CD4-positive, alpha-beta T cell treated with Interleukin-10 for 1 hour (primary cell): ENCODE measurements at regions not wholly inside any gene's neighbourhood (a gene's known extent, or its start where the extent isn't known, plus 50 kb on each side); places are given as distances from the start of the nearest gene placed in this dataset.

Experiments
- DNase-seq: peaks from one replicate; pipeline ENCODE4 v3.0.0-alpha.2; 2020

DNA sequence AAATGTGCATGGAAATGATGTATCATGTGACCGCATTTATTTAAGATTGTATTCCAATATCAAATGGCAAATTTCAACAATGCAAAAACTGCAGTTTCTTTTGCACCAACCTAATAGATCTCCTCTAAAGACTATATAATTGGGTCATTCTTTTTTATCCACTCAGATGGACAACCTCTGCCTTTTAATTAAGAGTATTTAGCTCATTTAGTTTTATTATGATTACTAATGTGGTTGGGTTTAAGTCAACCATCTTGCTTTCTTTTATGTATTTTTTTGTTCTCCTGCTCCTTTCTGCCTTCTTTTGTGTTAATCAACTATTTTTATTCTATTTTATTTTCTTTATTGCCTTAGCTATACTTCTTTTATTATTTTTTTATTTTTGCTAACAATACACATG, 468.5 kb upstream of the MKI67 start:
- no peak for DNase-seq

DNA sequence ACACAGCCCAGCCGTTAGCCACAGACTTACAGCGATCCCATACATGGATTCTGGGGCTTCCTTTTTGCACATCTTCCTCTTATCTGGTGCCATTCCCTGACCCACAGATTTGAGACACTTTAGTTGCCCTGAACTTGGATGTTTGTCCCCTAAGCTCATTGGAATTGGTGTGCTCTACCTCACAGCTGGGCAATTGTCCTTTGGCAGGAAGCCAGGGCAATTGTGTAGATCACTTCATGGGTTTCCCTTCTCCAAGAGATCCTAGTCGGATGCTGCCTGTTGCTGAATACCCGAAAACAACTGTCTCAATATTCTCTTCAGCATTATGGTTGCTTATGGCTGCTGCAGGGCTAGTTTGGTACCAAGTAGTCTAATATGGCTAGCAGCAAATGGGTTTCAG, 470.7 kb upstream of the MKI67 start:
- no peak for DNase-seq

GRCh38 chr10:128599030-128599429, 472.8 kb upstream of the MKI67 start:
- no peak for DNase-seq

- DNase-seq: no peak
Measured at GRCh38 chr10:128599538-128599937, 473.3 kb upstream of the MKI67 start.

DNA sequence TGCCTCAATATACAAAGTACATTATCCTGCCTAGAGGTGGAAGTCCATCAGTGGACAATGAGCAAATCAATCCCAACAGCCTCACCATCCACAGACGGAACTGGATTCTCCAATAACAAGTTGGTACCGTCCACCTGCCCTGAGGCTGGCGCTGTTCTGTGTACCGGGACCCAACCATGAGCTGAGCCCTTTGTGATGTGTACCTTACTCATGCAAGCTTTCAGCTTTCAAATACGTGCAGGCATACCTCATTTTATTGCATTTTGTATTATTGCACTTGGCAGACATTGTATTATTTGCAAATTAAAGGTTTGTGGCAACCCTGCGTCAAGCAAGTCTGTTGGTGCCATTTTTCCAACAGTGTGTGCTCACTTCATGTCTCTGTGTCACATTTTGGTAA, 476.0 kb upstream of the MKI67 start:
- no peak for DNase-seq

DNA sequence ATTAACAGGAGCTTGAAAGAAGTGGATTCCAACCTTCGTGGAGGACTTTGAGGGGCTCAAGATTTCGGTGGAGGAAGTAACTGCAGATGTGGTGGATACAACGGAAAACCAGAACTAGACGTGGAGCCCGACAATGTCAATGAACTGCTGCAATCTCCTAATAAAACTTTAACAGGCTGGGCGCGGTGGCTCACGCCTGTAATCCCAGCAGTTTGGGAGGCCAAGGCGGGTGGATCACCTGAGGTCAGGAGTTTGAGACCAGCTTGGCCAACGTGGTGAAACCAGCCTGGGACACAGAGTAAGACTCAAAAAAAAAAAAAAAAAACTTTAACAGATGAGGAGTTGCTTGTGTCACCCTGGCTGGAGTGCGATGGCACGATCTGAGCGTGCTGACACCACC, 477.8 kb upstream of the MKI67 start:
- DNase-seq: no peak

- DNase-seq: no peak
Measured at GRCh38 chr10:128605180-128605579, 479.0 kb upstream of the MKI67 start.

DNA sequence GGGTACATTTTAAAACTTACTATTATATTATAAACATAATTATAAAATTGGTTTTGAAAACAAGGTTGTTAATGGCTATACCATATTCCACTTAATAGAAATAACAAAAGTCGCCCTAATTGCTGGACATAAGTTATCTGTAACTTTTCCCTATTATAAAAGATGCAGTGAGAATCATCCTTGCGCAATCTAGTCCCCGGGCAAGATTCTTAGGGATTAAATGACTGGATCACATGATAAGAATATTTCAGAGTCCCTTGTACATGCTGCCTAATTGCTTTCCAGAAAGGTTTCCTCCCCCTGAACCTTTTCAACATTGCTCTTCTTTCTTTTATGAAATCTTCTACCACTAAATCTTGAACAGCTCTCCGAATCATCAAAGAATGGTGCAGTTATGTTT, 479.8 kb upstream of the MKI67 start:
- DNase-seq: no peak

- no peak for DNase-seq
Measured at GRCh38 chr10:128608791-128609190, 482.6 kb upstream of the MKI67 start.

- DNase-seq: no peak
Measured at GRCh38 chr10:128609460-128609859, 483.2 kb upstream of the MKI67 start.

DNA sequence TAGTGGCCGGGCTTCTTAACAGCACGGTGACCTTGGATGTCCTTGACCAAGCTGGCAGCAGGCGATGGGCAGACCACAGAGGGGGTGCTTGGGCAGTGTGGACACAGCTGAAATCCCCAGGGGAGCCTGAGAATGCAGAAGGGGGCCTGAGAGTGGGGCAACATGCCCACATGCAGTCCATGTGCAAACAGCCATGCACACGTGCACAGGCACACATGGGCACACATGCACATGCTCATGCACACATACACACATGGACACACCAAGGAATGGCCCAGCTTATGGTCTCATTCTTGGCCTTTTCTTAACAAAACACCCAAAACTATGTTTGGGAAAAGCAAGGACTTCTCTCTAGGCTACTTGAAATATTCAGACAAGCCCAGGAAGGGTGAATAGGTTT, 483.9 kb upstream of the MKI67 start:
- no peak for DNase-seq

DNA sequence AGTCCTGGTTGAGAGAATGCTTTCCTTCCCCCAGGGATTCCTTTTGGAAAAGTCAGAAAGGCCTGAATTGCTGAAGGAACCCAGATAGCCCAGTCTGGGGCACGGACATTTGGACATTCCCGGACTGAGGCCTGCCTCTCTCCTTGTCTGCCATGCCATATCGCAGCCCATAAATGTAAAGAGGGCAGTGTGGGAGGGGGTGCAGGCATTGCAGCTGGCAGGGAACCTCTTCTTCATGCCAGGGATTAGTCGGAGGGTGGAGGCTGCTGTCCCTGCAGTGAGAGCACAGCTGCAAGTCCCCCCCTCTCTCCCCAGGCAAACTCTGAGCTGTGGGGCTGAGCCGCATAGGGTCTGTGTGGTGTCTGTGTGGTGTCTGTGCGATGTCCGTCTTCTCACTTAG, 486.0 kb upstream of the MKI67 start:
- no peak for DNase-seq

- no peak for DNase-seq
Measured at GRCh38 chr10:128612631-128613030, 486.4 kb upstream of the MKI67 start.

- no peak for DNase-seq
Measured at GRCh38 chr10:128614016-128614605, 487.9 kb upstream of the MKI67 start.

DNA sequence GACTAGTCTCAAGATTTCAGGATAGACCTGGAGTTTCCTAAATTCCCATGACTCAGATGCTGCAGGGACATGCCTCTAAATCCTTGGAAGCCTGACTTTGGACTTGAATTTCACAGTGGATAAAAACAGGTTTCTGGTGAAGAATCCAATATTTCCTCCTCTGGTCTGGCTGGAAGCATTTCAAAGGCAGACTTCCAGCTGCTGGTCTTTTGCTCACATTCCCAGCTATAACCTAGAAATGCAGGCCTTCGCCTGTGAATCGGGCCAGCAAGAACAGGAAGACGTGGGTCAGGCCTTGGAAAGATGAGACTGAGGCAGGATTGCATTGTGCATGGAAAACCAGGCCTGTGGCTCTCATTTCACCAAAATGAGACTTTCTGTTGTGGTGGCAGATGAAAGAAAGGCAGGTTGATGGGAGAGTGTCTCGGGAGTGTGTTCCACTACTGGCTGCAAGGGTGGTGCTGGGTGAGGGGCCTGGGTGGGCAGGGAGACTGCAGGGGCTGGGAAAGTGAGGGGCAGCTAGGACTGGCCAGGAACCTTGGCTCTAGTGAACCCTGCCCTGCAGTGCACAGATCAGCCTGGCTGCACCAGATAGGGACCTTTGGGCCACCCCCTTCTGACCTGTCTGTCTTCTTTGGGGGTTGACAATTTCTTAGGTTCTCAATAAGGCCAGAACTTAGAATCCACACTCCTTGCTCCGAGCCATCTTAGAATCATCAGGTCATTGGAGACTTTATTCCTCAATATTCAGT, 488.8 kb upstream of the MKI67 start:
- DNase-seq: no peak

GRCh38 chr10:128617532-128617931, 491.3 kb upstream of the MKI67 start:
- no peak for DNase-seq

DNA sequence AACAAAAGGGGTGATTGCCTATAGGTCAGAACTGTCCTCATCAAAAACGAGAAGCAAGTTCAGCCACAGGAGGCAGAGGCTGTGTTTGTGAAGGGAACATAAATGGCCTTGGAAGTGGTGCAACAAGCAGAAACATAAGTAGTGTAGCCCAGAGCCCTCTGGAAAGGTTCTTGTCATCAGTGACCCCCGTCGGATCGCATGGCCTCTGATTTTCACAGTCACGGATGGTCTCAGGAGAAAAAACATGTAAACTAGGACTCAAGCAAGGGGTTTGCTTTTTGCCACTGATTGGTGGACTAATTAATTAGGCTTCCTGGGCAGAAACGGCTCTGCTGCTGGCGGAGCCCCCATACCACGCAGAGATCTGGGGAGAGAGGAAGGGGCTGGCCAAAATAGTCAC, 496.5 kb upstream of the MKI67 start:
- no peak for DNase-seq

DNA sequence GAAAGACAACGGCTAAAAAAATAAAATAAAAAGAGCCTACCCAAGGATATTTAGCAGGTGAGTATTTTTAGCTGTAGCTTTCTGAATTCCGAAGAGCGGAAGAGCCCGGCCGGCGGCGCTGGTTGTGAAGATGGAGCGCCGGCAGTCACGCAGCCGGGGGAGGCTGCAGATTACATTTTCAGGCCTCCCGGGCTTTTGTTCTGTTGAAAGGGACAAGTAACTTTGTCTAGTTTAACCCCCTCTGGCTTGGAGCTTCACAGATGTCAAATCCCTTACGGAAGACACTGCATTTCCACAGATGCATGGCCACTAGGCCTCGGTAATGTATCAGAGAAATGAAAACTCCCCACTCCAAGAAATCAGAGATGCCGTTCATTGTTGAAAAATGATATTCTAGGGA, 497.6 kb upstream of the MKI67 start:
- no peak for DNase-seq

- no peak for DNase-seq
Measured at GRCh38 chr10:128624656-128625530, 498.7 kb upstream of the MKI67 start.

DNA sequence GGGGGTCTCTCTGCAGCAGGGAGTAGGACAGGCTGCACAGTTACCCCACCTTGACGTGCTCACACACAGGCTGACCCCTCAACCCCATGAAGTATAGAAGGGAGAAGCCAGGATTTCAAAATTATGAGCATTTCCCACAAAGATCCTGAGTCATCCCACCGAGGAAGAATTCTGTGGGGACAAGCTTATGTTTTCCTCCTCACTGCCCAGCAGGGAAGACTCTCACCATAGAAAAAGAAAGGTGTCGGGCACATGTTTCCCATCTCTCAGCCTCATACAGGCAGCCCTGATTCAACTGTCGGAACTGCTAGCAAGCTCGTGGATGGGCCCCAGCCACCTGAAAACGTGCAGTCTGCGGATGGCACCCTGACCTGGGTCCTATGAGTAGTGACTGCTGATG, 499.7 kb upstream of the MKI67 start:
- no peak for DNase-seq

- no peak for DNase-seq
Measured at GRCh38 chr10:128626397-128627000, 500.3 kb upstream of the MKI67 start.

DNA sequence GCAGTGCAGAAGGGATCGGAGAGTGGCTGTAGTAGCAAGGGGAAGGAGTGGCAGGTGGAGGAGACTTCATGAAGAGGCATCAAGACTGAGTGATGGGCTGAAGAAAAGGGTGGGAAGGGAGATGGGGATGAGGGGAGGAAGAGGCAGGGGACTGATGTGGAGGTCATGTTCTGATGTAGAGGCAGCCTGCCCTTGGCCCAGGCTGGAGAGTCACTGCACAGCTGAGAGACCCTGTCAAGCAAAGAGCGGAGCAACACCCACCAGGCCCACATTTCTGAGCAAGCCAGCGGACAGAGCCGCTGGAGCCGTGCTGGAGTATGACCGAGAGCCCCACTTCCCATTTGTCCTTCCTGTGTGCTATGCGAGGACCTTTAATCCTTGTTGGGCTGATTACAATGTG, 501.6 kb upstream of the MKI67 start:
- no peak for DNase-seq

GRCh38 chr10:128628252-128628651, 502.0 kb upstream of the MKI67 start:
- no peak for DNase-seq
